B cell (primary cell): ENCODE measurements at regions not wholly inside any gene's neighbourhood (a gene's known extent, or its start where the extent isn't known, plus 50 kb on each side); places are given as distances from the start of the nearest gene placed in this dataset.

Experiments used
- EZH2 ChIP-seq: IDR thresholded peaks from 2 replicates; pipeline ENCODE4 v1.6.1; 2012; ENCODE audit warnings: borderline replicate concordance, low read depth, mild to moderate bottlenecking, moderate library complexity, low read length; ENCODE audit not compliant: insufficient read depth, poor library complexity, severe bottlenecking
- TF ChIP-seq, protein P1 (sequence below): fragments of 200-600 bp; IDR thresholded peaks from one replicate; pipeline ENCODE4 v1.8.0; 2022; ENCODE audit warnings: antibody characterized with exemption, mild to moderate bottlenecking

DNA sequence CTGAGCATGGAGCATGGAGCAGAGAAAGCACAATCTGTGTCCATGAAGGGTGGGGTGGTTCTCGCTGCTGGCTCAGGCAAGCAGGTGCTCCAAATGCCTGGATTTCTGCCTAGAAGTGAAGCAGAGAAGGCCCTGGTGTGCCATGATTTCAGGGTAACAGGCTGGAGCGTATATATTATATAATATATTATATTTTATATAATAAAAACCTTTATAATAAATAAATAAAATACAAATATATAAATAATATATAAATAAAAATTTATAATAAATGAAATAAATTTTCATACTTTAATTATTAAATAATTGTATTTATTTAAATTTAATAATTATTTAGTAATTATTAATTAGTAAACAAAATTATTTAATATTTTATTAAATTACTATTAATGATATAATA lies 707.4 kb upstream of the COX7C start:
- no peak for TF ChIP-seq EZH2
- TF ChIP-seq, protein P1, sequence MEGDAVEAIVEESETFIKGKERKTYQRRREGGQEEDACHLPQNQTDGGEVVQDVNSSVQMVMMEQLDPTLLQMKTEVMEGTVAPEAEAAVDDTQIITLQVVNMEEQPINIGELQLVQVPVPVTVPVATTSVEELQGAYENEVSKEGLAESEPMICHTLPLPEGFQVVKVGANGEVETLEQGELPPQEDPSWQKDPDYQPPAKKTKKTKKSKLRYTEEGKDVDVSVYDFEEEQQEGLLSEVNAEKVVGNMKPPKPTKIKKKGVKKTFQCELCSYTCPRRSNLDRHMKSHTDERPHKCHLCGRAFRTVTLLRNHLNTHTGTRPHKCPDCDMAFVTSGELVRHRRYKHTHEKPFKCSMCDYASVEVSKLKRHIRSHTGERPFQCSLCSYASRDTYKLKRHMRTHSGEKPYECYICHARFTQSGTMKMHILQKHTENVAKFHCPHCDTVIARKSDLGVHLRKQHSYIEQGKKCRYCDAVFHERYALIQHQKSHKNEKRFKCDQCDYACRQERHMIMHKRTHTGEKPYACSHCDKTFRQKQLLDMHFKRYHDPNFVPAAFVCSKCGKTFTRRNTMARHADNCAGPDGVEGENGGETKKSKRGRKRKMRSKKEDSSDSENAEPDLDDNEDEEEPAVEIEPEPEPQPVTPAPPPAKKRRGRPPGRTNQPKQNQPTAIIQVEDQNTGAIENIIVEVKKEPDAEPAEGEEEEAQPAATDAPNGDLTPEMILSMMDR: no peak
